Endothelial cell of umbilical vein (primary cell): ENCODE measurements at regions not wholly inside any gene's neighbourhood (a gene's known extent, or its start where the extent isn't known, plus 50 kb on each side); places are given as distances from the start of the nearest gene placed in this dataset.

Experiments
- BruUV-seq: library from RNA; stranded (reverse); fragments of 400-500 nt; replicated peaks from 2 replicates; lab custom pipeline; 2021; lab: Mats Ljungman, UMichigan
- CTCF ChIA-PET: fragments of 300-600, 350-600 bp; sonication (Branson Sonifier 250); formaldehyde crosslinking; loops from one replicate; lab custom pipeline; 2021; ENCODE audit warnings: antibody characterized with exemption, inconsistent platforms; lab: Charles Lee
- POLR2A ChIA-PET: fragments of 300-600, 350-600 bp; sonication (Branson Sonifier 250); formaldehyde crosslinking; loops from one replicate; lab custom pipeline; 2021; ENCODE audit warnings: antibody characterized with exemption, inconsistent platforms; lab: Charles Lee
- DNase-seq: peaks from one replicate; pipeline ENCODE4 v3.0.0-alpha.2; 2011; ENCODE audit warnings: low read depth, low spot score
- FAIRE-seq: peaks from 2 replicates; lab custom pipeline; 2011; peaks lifted over from hg19 to GRCh38; lab: Jason Lieb, UNC
- H2AFZ ChIP-seq: 2 replicates; pipeline ENCODE4 v1.6.0; 2012; ENCODE audit warnings: low read depth, low read length, control low read depth, inconsistent platforms
- H3K27ac ChIP-seq: 2 replicates; pipeline ENCODE4 v1.5.1; 2011; ENCODE audit warnings: low read depth, mild to moderate bottlenecking, control low read depth, low read length, moderate library complexity; ENCODE audit not compliant: insufficient read depth
- H3K27me3 ChIP-seq, 2 experiments: 2 replicates each; pipeline versions ENCODE4 v1.6.0 to v1.6.1; 2011; ENCODE audit warnings: low read length in 2 of 2, mixed read lengths in 1 of 2; ENCODE audit not compliant: control insufficient read depth in 2 of 2, insufficient read depth in 2 of 2
- H3K36me3 ChIP-seq, 2 experiments: 2 replicates in 1 of 2; 3 replicates in 1 of 2; pipeline ENCODE4 v1.5.1; 2011; ENCODE audit warnings: low read length in 2 of 2, mild to moderate bottlenecking in 1 of 2, moderate library complexity in 1 of 2; ENCODE audit not compliant: control insufficient read depth in 2 of 2, insufficient read depth in 2 of 2; ENCODE audit errors: extremely low read depth in 1 of 2
- H3K4me1 ChIP-seq: 3 replicates; pipeline ENCODE4 v1.5.1; 2011; ENCODE audit warnings: mild to moderate bottlenecking, low read length; ENCODE audit not compliant: control insufficient read depth, insufficient read depth; ENCODE audit errors: extremely low read depth
- H3K4me2 ChIP-seq: 2 replicates; pipeline ENCODE4 v1.6.1; 2011; ENCODE audit warnings: low read length, control low read depth, mixed read lengths; ENCODE audit not compliant: insufficient read depth
- H3K4me3 ChIP-seq, 3 experiments: fragments of 200-600 bp in 1 of 3; sonication (generic), shearing (Covaris generic) in 1 of 3; replicated peaks in 1 of 3; 2 replicates each; pipeline ENCODE4 v1.5.1; 2011 to 2016; ENCODE audit warnings: control low read depth in 3 of 3, low read length in 3 of 3, mild to moderate bottlenecking in 2 of 3, inconsistent platforms in 1 of 3, low read depth in 1 of 3, moderate library complexity in 1 of 3; ENCODE audit not compliant: insufficient read depth in 1 of 3
- H3K79me2 ChIP-seq: 2 replicates; pipeline ENCODE4 v1.6.0; 2012; ENCODE audit warnings: low read length, inconsistent platforms; ENCODE audit not compliant: control insufficient read depth, insufficient read depth
- H3K9ac ChIP-seq: replicated peaks from 2 replicates; pipeline ENCODE3; 2011; ENCODE audit warnings: low read length, control low read depth; ENCODE audit not compliant: insufficient read depth; ENCODE audit errors: extremely low read depth
- H3K9me1 ChIP-seq: replicated peaks from 3 replicates; pipeline ENCODE4 v1.6.0; 2011; ENCODE audit warnings: mild to moderate bottlenecking, low read length; ENCODE audit not compliant: control insufficient read depth, insufficient read depth; ENCODE audit errors: extremely low read depth
- H3K9me3 ChIP-seq: replicated peaks from 2 replicates; pipeline ENCODE4 v1.5.1; 2012; ENCODE audit warnings: low read length, inconsistent platforms; ENCODE audit not compliant: control insufficient read depth, insufficient read depth
- H4K20me1 ChIP-seq: replicated peaks from 2 replicates; pipeline ENCODE3; 2011; ENCODE audit warnings: mild to moderate bottlenecking, low read length; ENCODE audit not compliant: control insufficient read depth, insufficient read depth; ENCODE audit errors: extremely low read depth
- CTCF ChIP-seq, 2 donors: IDR thresholded peaks; 1 replicate in 1 of 2; 2 replicates in 1 of 2; pipeline ENCODE4 v1.5.1; 2011; ENCODE audit warnings: low read length in 2 of 2, mild to moderate bottlenecking in 2 of 2, moderate library complexity in 2 of 2, control low read depth in 1 of 2, inconsistent platforms in 1 of 2, low read depth in 1 of 2; ENCODE audit not compliant: insufficient read depth in 1 of 2; ENCODE audit errors: extremely low read depth in 1 of 2
- EZH2 ChIP-seq: IDR thresholded peaks from 2 replicates; pipeline ENCODE4 v1.6.1; 2012; ENCODE audit warnings: borderline replicate concordance, low read depth, mild to moderate bottlenecking, moderate library complexity, low read length, inconsistent platforms; ENCODE audit not compliant: severe bottlenecking
- FOS ChIP-seq: IDR thresholded peaks from 2 replicates; pipeline ENCODE4 v1.6.1; 2011; ENCODE audit warnings: mild to moderate bottlenecking, low read length, moderate library complexity, borderline replicate concordance; ENCODE audit not compliant: insufficient read depth
- GATA2 ChIP-seq: IDR thresholded peaks from 2 replicates; pipeline ENCODE4 v1.7.0; 2011; ENCODE audit warnings: low read depth, mild to moderate bottlenecking, moderate library complexity, mixed read lengths, low read length; ENCODE audit not compliant: insufficient read length, insufficient read depth
- JUN ChIP-seq: IDR thresholded peaks from 2 replicates; pipeline ENCODE4 v1.6.1; 2011; ENCODE audit warnings: borderline replicate concordance, low read depth; ENCODE audit not compliant: insufficient read length, insufficient read depth
- MAX ChIP-seq: IDR thresholded peaks from 2 replicates; pipeline ENCODE4 v1.6.1; 2011; ENCODE audit not compliant: insufficient read depth, insufficient read length
- MYC ChIP-seq: IDR thresholded peaks from one replicate; pipeline ENCODE4 v1.6.1; 2011; ENCODE audit warnings: mild to moderate bottlenecking, low read depth, low read length
- POLR2A ChIP-seq: IDR thresholded peaks from 2 replicates; pipeline ENCODE4 v1.6.1; 2012; ENCODE audit warnings: low read depth, mild to moderate bottlenecking, control low read depth, low read length
- POLR2AphosphoS5 ChIP-seq: IDR thresholded peaks from 2 replicates; pipeline ENCODE4 v1.6.1; 2012; ENCODE audit warnings: low read depth, mild to moderate bottlenecking, control low read depth, low read length, moderate library complexity; ENCODE audit not compliant: insufficient read depth
- dilution Hi-C: fragments of 300-500 bp; cut with MboI; formaldehyde crosslinking; loops from one replicate; pipeline ENCODE4 v1.15.0; 2019; ENCODE audit warnings: low sequenced_read_pairs; ENCODE audit not compliant: extremely low pct_ligation_motif_present
- intact Hi-C: fragments of 100-400 bp; cut with micrococcal nuclease; formaldehyde crosslinking; loops from one replicate; pipeline ENCODE4 v1.10.0; 2022

GRCh38 chr4:159669094-159669493 is 566.2 kb downstream of the RAPGEF2 start:
- DNase-seq (no peak), FAIRE-seq (no peak)
- ChIA-PET POLR2A (no interaction called here), CTCF (no interaction called here)
- no peaks in the 10 kb centered on the region for H3K9me1 ChIP-seq
- no peak overlapping the region for H3K9ac ChIP-seq
- H3K36me3 ChIP-seq: no peaks in the 10 kb centered on the region
- H3K79me2 ChIP-seq: no peaks in the 10 kb centered on the region
- H3K4me1 ChIP-seq: no peaks in the 10 kb centered on the region
- dilution Hi-C loops: no loop called here
- H3K27me3 ChIP-seq: no peaks in the 10 kb centered on the region
- intact Hi-C loops: no loop called here
- H3K4me3 ChIP-seq: no peak overlapping the region
- no peak overlapping the region for H3K27ac ChIP-seq
- no TSS peak for BruUV-seq
- no peaks in the 10 kb centered on the region for H3K9me3 ChIP-seq
- TF ChIP-seq POLR2AphosphoS5 (no peak), CTCF (IDR thresholded peaks at IDR 0.05; ENCODE audit: extremely low read depth in 1 of 2, insufficient read depth in 1 of 2, low read depth in 1 of 2, low read length in 2 of 2) (no peak), MYC (no peak), FOS (no peak), MAX (no peak), EZH2 (no peak), JUN (no peak), POLR2A (no peak), GATA2 (no peak)
- H4K20me1 ChIP-seq: no peaks in the 10 kb centered on the region
- H2AFZ ChIP-seq: no peak overlapping the region
- no peak overlapping the region for H3K4me2 ChIP-seq
